ENCODE measurements at regions not wholly inside any gene's neighbourhood (a gene's known extent, or its start where the extent isn't known, plus 50 kb on each side); places are given as distances from the start of the nearest gene placed in this dataset.

DNA sequence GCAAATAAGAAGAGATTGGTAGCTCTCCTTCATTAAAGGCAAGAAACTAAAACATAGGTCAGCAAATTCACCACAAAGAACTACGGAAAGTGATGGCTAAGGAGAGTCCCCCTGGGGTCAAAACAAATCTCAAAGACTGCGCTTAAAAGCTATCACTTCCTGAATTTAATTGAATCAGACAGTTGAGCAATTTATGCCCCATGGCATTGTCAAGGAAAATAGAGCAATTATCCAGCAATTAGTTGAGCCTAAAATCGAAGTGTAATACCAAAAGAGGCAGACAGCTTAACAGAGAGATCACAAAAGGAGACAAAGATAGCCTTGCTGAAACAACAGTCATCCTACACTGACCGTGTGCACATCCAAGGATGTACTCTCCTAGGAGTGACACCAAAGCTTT is 74.4 kb upstream of the SCN10A start:
- Histone ChIP-seq H2BK12ac (ENCODE audit: low read depth, low read length) (no peak overlapping the region), H3K27ac (ENCODE audit: low read depth, low read length) (no peak overlapping the region), H3K36me3 (ENCODE audit: control insufficient read depth in 2 of 4, insufficient read depth in 4 of 4, low read length in 3 of 4) (no peaks in the 10 kb centered on the region), H3K56ac (replicated peaks; ENCODE audit: insufficient read length, low read depth, low read length) (no peak overlapping the region), H3K14ac (ENCODE audit: insufficient read length) (no peak overlapping the region), H3K4me1 (replicated peaks in 1 of 4; ENCODE audit: control insufficient read depth in 3 of 4, insufficient read depth in 4 of 4, low read length in 3 of 4) (no peaks in the 10 kb centered on the region), H3K79me1 (ENCODE audit: low read depth, low read length) (no peaks in the 10 kb centered on the region), H3K4ac (replicated peaks; ENCODE audit: insufficient read length, low read depth, low read length) (no peak overlapping the region), H3K79me2 (ENCODE audit: control insufficient read depth in 1 of 2, insufficient read depth in 2 of 2, low read length in 2 of 2) (no peaks in the 10 kb centered on the region), H3K4me3 (ENCODE audit: extremely low read depth in 1 of 4, insufficient read depth in 2 of 4, low read depth in 3 of 4, low read length in 4 of 4) (no peak overlapping the region), H3K23me2 (ENCODE audit: low read depth, low read length) (no peaks in the 10 kb centered on the region), H2AFZ (ENCODE audit: low read length) (no peak overlapping the region), H2BK120ac (replicated peaks; ENCODE audit: low read depth, low read length) (no peak overlapping the region), H2BK15ac (ENCODE audit: low read length) (no peak overlapping the region), H3K9me3 (ENCODE audit: insufficient read depth in 2 of 2, low read depth in 1 of 2, low read length in 1 of 2) (peaks cover 0 to 3% of the 10 kb centered on the region in 2 experiments; a peak in 1 of 4 replicates), H2AK5ac (ENCODE audit: low read depth, low read length) (no peak overlapping the region), H4K8ac (ENCODE audit: extremely low read depth, insufficient read depth, low read length) (no peak overlapping the region), H3K4me2 (ENCODE audit: insufficient read depth in 1 of 2, low read depth in 2 of 2, low read length in 2 of 2) (no peak overlapping the region), H3K23ac (ENCODE audit: insufficient read length) (no peak overlapping the region), H2BK20ac (ENCODE audit: low read length) (no peak overlapping the region), H3K18ac (ENCODE audit: extremely low read depth, low read length) (no peak overlapping the region), H4K91ac (replicated peaks; ENCODE audit: insufficient read length, low read length) (no peak overlapping the region), H4K5ac (ENCODE audit: insufficient read length, low read depth, low read length) (no peak overlapping the region), H3K9ac (replicated peaks in 1 of 4; ENCODE audit: extremely low read depth in 1 of 4, low read depth in 3 of 4, low read length in 3 of 4) (no peak overlapping the region), H2BK5ac (ENCODE audit: low read depth, low read length) (no peak overlapping the region), H3K27me3 (replicated peaks in 1 of 4; ENCODE audit: control insufficient read depth in 3 of 4, extremely low read depth in 1 of 4, insufficient read depth in 3 of 4, low read length in 3 of 4) (no peaks in the 10 kb centered on the region), H4K20me1 (replicated peaks in 1 of 2; ENCODE audit: control insufficient read depth in 1 of 2, insufficient read depth in 2 of 2, low read length in 2 of 2) (no peaks in the 10 kb centered on the region)
- 89% methylated on average over 4 of the region's 4 CpGs; no CpG with 5 or more reads in 1 of the 2 experiments for WGBS, 2 experiments (ENCODE audit: extremely low coverage in 1 of 2, insufficient coverage in 1 of 2, insufficient read length in 1 of 2, insufficient replicate concordance in 2 of 2, low coverage in 1 of 2, low lambda C conversion rate in 2 of 2, missing lambda C conversion rate in 1 of 2)
- CTCF ChIA-PET (ENCODE audit: partially characterized antibody), result interaction anchor here (0.8 to 1.6 kb wide), 6 partner anchors 10 to 151 kb away, joined by 3 to 4 read pairs (median 4); no protein-coding TSS in a partner anchor
- DNase-seq (ENCODE audit: low read depth in 1 of 2, low spot score in 2 of 2) (no peak), FAIRE-seq (no peak)
- POLR2A ChIA-PET (ENCODE audit: partially characterized antibody), result no interaction called here
- TF ChIP-seq CREB1 (IDR thresholded peaks at IDR 0.05) (no peak), TAF7 (optimal IDR thresholded peaks at IDR 0.05; ENCODE audit: borderline replicate concordance, low read depth, low read length) (no peak), TCF12 (IDR thresholded peaks at IDR 0.05; ENCODE audit: low read depth, low read length) (no peak), ZNF274 (IDR thresholded peaks at IDR 0.05; ENCODE audit: borderline replicate concordance, extremely low read depth, low read length) (no peak)

All from H1 (cell line).